ENCODE measurements at regions not wholly inside any gene's neighbourhood (a gene's known extent, or its start where the extent isn't known, plus 50 kb on each side); places are given as distances from the start of the nearest gene placed in this dataset.

GRCh38 chr3:162764808-162765071 is 1268.1 kb downstream of the OTOL1 start (continued):
- TF ChIP-seq PAX8 (IDR thresholded peaks at IDR 0.05) (no peak), CEBPB (IDR thresholded peaks at IDR 0.05; ENCODE audit: borderline replicate concordance in 1 of 2, low read depth in 2 of 2, low read length in 2 of 2) (no peak), MYC (IDR thresholded peaks at IDR 0.05; ENCODE audit: insufficient read depth, insufficient read length, insufficient replicate concordance, low read length, severe bottlenecking) (no peak), HDGF (IDR thresholded peaks at IDR 0.05) (no peak), ATF3 (IDR thresholded peaks at IDR 0.05; ENCODE audit: borderline replicate concordance, extremely low read depth, low read depth, low read length) (no peak), BHLHE40 (IDR thresholded peaks at IDR 0.05; ENCODE audit: borderline replicate concordance in 1 of 2, low read depth in 2 of 2, low read length in 1 of 2) (no peak), STAT1 (conservative IDR thresholded peaks at IDR 0.05) (no peak), SIX5 (IDR thresholded peaks at IDR 0.05; ENCODE audit: low read depth, low read length, severe bottlenecking) (no peak), BMI1 (IDR thresholded peaks at IDR 0.05; ENCODE audit: borderline replicate concordance) (no peak), CHD2 (IDR thresholded peaks at IDR 0.05; ENCODE audit: borderline replicate concordance, low read depth, low read length) (no peak), IRF5 (IDR thresholded peaks at IDR 0.05; ENCODE audit: borderline replicate concordance) (no peak), TAF1 (IDR thresholded peaks at IDR 0.05; ENCODE audit: borderline replicate concordance, low read depth, low read length) (no peak), POU2F2 (IDR thresholded peaks at IDR 0.05; ENCODE audit: borderline replicate concordance, low read depth, low read length) (no peak), BCL3 (IDR thresholded peaks at IDR 0.05; ENCODE audit: borderline replicate concordance, insufficient read depth, low read depth, low read length, poor library complexity, severe bottlenecking) (no peak), MEF2B (IDR thresholded peaks at IDR 0.05; ENCODE audit: partially characterized antibody, poor library complexity, severe bottlenecking) (no peak)
